ENCODE measurements at regions not wholly inside any gene's neighbourhood (a gene's known extent, or its start where the extent isn't known, plus 50 kb on each side); places are given as distances from the start of the nearest gene placed in this dataset.

GRCh38 chr13:57224414-57224813 is 57.4 kb downstream of the PRR20E start:
- no peak for DNase-seq

- no peak for DNase-seq
Measured at GRCh38 chr13:57250472-57250871, 83.5 kb downstream of the PRR20E start.

- no peak for DNase-seq
Measured at GRCh38 chr13:57253551-57253950, 86.6 kb downstream of the PRR20E start.

- DNase-seq, result no peak
Measured at GRCh38 chr13:57264965-57265364, 98.0 kb downstream of the PRR20E start.

GRCh38 chr13:57270493-57270892 is 103.5 kb downstream of the PRR20E start:
- DNase-seq, result no peak

GRCh38 chr13:57286511-57287098 is 119.6 kb downstream of the PRR20E start:
- DNase-seq, result no peak

- no peak for DNase-seq
Measured at GRCh38 chr13:57302604-57303003, 135.6 kb downstream of the PRR20E start.

DNA sequence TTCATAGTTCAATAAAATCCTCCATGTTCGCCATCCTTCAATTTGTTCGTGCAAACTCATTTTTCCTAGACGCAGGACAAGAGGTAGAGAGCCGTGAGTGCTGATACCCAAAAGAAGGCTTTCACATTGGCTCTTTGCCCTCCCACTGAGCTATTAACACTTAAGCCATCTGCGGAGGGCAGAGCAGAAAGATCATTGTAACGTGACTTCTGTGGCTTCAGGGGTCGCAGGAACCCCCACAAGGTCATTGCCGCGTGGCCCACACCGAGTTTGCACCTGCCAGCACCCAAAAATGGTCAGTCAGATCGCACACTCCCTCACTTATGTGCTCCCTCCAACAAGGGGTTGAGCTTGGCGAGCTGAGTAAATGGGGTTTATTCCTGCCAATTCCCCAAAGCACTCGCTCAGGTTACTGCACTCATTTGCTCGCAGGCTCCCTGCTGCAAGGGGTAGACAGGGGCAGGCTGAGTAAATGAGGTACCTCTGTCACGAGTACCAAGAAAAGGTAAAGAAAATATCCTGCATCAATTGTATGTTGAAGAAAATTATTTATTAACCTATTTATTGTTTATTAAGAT is 144.1 kb downstream of the PRR20E start:
- no peak for DNase-seq

DNA sequence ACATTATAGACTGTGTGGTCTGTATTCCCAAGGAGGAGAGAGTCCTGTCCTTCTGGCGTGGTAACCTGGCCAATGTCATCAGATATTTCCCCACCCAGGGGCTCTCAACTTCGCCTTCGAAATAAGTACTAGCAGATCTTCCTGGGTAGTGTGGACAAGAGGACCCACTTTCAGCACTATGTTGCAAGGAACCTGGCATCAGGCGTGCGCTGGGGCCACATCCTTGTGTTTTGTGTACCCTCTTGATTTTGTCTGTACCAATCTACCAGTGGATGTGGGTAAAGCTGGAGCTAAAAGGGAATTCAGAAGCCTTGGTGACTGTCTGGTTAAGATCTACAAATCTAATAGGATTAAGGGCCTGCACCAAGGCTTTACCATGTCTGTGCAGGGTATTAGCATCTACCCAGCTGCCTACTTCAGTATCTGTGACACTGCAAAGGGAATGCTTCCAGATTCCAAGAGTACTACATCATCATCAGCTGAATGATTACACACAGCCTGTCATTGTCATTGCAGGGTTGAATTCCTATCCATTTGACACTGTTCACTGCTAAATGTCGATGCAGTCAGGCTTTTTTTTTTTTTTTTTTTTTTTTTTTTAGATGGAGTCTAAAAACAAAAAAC is 148.0 kb downstream of the PRR20E start:
- no peak for DNase-seq

- DNase-seq, result no peak
Measured at GRCh38 chr13:57326532-57326931, 159.5 kb downstream of the PRR20E start.

- no peak for DNase-seq
Measured at GRCh38 chr13:57340878-57341277, 173.9 kb downstream of the PRR20E start.

DNA sequence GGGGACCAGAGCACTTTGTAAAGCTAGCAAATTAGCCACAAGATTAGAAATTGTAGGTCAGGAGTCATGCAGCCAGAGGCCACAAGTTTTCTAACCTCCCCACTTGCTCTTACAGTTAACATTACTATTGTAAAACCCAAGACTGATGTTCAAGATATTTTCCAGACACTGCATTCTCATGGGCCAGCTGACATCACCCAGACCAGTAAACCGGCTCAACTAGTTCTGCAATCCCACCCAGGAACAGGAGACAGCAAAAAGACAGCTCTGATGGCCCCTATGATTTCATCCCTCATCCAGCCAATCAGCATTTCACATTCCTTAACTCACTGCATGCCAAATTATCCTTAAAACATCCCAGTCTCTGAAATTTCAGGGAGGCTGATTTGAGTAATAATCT is 178.5 kb downstream of the PRR20E start:
- no peak for DNase-seq

- no peak for DNase-seq
Measured at GRCh38 chr13:57346786-57347185, 179.8 kb downstream of the PRR20E start.

DNA sequence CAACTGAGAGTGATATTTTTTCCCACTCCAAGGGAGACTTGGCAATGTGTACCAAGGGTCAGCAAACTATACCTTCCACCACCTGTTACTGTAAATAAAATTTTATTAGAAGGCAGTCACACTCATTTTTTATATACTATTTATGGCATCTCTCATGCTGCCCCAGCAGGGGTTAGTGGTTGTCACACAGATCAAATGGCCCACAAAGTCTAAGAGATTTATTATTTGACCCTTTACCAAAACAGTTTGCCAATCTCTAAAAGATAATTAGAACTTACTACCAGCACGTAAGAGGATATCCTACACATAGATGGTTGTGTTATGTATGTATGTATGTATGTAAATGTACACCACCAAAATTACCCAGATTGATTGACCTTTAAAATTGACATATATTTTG is 185.1 kb downstream of the PRR20E start:
- DNase-seq, result no peak

DNA sequence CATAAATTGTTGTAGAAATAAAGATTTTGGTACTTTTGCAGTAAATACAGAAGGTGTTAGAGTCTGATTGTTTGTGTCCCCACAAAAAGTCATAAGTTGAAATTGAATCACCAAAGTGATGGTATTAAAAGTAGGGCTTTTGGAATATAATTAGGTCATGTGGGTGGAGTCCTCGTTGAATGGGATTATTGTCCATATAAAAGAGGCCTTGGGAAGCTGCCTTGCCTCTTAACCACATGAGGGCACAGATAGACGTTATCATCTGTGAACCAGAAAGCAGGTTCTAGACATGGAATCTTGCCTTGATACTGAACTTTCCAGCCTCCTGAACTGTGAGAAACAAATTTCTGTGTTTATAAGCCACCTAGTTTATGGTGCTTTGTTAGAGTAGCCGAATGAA is 186.8 kb downstream of the PRR20E start:
- DNase-seq, result no peak

DNA sequence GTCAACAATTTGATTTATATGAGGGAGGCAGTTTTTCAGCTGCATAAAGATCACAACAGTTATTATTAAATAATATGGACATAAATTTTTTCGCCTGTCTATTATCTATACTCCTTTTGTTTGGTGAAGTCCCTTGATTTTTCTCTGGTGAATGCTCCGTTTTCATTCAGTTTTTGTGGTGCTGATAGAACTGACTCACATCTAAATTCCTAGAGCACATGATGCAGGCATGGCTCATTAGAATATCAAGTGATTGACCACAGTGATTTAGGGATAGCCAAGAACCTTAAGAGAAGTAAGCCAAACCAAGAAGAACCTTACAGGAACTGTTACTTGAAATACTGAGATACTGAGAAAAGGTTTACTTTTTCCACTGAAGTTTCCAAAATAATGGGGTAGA is 208.9 kb downstream of the PRR20E start:
- DNase-seq, result no peak

DNA sequence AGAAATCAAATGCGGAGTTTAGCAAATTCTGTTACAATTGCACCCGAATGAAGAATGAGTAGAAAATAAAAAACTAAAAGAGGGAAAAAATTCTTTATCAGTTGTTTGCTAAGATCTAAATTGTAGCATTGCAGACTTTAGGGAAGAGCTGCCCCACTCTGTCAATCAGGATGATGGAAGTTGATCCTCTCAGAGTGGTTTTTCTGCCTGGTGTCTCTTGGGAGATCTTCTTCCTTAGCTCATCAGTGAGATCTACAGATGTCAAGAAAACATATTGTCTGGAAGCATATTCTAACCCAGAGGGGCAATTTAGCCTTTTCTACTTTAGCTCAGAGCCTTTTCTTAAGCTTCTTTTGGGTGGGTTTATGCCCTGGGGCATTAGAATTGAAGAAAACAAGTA is 223.2 kb upstream of the PCDH17 start:
- no peak for DNase-seq

DNA sequence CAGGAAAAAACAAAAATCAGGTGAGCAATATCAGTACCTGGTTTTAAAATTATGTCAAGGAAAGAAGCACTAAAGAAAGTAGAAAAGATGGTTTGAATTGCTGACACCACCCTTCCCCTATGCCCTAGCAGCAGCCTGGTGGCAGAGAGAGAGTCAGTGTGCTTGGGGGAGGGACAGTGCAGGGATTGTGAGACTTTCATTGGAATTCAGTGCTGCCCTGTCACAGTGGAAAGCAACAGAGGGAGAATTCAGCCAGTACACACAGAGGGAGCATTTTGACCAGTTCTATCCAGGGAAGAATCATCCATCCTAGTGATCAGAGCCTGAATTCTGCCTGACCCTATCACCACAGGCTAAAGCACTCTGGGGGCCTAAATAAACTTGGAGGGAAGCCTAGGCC is 222.4 kb upstream of the PCDH17 start:
- DNase-seq, result no peak

DNA sequence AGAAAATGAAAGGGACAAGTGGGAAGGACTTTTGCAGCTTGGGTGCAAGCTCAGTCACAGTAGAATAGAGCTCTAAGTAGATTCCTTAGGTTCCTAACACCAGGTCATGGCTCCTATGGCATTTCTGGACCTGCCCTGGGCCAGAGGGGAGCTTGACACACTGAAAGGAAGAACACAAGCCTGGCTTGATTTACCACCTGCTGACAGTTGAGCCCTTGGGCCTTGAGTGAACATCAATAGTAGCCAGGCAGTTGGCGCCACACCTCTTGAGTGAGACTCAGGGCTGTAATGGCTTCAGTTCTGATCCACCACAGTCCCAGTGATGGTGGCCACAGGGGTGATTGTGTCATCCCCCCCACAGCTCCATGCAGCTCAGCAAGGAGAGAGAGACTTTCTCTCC is 221.9 kb upstream of the PCDH17 start:
- DNase-seq, result no peak

- no peak for DNase-seq
Measured at GRCh38 chr13:57418067-57418677, 213.4 kb upstream of the PCDH17 start.

DNA sequence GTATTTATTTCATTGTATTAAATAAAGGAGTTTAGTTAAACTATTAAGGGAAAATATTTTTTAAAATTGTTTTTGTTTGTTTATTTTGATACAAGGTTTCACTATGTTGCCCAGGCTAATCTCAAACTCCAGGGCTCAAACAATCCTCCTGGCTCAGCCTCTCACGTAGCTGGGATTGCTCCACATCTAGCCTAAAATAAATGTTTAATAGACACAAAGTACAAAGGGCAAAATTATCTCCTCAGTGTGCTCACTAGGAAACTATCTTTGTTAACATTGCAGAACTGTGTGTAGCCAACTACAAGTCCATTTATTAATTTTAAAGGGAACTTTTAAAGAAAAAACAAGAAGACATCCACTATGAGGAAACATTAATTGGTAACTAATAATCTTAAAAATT is 207.2 kb upstream of the PCDH17 start:
- no peak for DNase-seq

DNA sequence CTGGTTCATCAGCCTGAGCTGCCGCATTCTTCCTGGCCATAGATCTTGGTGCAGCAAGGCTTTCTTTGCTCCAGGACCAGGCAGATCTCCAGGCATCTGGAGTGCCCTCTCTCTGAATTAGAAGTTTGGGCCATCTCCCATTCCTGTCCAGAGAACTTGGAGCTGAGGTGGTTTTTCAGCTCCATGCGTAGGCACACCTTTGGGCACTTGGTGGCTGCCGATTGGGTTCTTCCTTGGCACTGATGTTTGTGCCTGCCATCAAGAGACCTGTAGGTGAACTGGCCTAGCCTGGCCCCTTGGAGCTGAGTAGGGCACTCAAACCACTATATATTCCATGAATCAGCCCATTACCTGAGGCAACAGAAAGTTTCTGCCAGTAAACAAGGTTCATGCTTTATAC is 206.0 kb upstream of the PCDH17 start:
- DNase-seq, result no peak

GRCh38 chr13:57437587-57437986 is 194.0 kb upstream of the PCDH17 start:
- DNase-seq, result no peak

- DNase-seq, result no peak
Measured at GRCh38 chr13:57438072-57438471, 193.5 kb upstream of the PCDH17 start.

GRCh38 chr13:57443494-57443893 is 188.1 kb upstream of the PCDH17 start:
- no peak for DNase-seq

Data from NCI-H1092 (cell line).